ENCODE measurements at regions not wholly inside any gene's neighbourhood (a gene's known extent, or its start where the extent isn't known, plus 50 kb on each side); places are given as distances from the start of the nearest gene placed in this dataset.
A peak's percentile ranks its signal among the peaks of the same experiment; 100 is the strongest.
"Not testable (repeated sequence)": the region's sequence is repeated elsewhere in the genome, so short reads cannot be mapped to it uniquely, and the experiment has no call there.

DNA sequence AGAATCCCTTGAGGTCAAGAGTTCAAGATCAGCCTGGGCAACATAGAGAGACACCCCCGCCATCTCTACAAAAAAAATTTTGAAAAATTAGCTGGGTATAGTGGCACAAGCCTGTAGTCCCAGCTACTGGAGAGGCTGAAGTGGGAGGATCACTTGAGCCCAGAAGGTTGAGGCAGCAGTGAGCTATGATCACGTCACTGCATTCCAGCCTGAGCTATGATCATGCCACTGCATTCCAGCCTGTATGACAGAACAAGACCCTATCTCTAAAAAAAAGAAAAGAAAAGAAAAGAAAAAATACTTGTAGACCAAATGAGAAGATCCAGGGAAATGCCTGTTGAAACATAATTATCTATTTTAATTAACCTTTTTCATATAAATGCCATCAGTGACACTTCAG, 93.8 kb upstream of the MDM1 start:
- no peak for DNase-seq (ENCODE audit: low spot score)

DNA sequence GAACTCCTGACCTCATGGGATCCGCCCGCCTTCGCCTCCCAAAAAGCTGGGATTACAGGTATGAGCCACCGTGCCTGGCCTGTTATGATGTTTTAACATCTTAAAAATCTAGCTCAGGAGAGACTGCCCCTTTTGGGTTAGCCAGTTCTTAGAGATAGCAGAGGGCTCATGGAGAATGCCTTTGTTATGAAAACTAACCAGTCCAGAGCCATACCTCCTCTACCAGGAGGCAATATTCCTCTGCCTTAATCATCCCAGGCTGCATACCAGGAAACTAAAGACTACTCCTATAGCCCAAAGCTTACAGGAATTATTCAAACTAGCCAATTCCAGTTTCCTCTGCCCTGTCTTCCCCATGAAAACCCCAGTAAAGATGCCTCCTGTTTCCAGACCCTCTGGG, 96.0 kb upstream of the MDM1 start:
- no peak for DNase-seq (ENCODE audit: low spot score)

DNA sequence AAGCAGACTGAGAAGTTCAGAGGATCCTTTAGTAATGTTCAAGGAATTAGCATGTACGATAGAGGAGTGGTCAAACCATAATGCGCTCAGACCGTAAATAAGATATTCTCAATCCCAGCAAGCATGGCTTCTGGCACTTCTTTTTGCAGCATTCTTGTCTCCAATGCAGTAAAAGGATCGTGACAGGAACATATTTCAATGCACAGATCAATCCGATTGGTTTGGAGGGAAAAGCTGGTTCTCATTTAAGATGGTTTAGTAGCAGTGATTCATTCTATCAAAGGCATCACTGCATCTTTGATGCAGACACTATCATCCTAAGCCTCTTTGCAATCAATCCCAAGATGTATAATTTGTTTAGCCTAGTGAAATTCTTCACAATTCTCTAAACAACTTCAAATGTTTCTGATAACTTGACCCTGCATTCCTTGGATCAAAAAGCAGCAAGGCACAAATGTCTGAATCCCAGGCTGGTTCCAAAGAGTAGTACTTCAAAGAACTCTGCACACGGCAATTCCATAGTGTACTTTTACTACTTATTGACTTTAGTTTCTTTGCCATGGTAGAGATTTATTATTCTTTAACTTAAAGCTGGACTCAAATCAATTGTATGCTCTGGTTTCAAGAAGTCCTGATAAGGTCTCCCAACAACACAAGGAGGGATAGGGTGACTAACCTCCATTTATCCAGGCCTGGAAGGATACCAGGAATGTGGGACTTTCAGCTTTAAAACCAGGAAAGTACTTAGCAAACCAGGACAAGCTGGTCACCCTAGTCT, 96.8 kb upstream of the MDM1 start:
- no peak for DNase-seq (ENCODE audit: low spot score)

DNA sequence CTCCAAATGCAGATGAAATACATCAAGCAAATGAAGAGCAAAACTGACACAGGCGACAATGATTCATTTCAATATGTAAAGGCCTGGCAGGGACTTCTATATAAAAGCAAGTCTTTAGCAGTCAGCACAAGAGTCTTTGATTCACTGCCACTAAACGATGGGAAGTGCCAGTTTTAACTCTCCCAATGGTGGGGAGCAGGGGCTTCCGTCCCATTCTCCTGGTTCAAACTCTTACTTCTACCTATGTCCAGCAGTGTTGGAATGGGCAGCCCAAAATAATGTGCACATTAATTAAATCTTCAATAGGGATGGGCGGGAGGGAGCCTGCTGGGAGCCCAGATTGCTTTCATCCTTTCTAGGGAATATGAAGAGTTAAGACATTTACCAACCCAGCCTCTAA, 97.5 kb upstream of the MDM1 start:
- DNase-seq (ENCODE audit: low spot score): no peak

DNA sequence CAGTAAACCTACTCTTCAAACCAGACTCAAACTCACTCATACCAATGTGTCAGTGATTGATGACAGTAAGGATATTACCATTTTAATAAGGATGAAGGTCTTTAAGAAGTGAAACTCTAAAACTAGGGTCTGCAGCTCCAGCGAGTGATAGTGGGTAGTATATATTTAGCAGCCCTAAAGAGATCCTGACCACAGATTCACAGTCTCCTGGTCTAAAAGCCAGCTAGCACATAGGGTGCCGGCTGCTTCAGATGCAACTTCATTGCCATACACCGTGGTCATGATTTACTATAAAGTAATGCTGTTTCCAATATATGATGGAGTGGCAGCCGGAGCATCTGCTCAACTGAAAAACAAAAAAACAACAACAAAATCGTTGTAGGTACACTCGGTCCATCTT, 99.6 kb upstream of the MDM1 start:
- DNase-seq (ENCODE audit: low spot score): no peak

DNA sequence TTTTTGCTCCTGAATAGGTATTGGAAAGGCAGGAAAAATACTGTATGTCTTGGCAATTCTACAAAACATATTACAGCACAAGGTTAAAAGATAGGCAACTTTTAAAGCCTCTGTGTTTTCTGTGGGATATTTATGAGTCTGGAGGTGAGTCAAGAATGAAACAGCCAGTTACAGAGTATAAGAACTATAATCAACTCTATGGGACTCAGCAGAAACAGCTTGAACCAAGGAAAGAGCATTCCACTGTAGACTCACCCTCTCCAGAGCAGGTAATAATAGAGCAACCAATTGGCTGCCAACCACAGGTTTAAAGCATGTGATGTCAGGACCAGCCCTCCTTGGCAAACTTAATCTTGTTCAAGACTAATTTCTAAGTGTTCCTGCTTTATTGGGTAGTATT, 100.5 kb upstream of the MDM1 start:
- no peak for DNase-seq (ENCODE audit: low spot score)

DNA sequence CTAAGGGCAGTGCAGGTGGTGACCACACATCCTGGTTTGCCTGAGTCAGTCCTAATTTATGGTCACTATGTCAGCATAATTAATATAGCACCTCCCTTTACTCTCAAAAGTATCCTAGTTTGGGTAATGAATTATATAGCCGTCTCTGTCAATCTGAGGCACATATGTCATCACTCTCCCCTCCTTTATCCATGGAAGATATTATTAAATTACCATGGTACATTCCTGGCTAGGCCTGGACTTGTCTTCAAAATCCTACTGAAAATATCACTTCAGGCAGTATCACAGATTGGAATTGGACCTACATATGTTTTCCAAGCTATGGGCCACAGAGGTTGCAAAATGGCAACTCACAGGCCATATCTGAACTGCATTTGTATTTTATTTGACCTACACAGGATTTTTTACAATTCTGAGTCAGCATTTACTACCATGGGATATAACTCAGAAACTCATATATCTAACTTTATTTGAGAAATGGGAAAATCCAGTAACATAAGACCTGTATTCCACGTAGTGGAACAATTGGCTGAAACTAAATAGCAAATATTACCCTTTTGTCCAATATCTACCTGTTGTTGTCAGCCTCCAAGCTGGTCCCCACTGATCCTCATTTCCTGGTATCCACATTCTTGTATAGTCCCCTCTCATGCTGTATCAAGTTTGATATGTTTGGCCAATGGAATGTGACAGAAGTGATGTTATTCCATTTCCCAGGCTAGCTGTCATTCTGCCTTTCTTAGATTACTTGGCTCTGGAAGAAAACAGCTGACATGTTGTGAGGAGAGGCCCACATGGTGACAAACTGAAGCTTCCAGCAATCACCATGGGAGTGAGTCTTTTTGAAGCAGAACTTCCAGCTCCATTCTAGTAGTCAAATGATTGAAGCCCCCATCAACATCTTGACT, 102.5 kb upstream of the MDM1 start:
- DNase-seq (ENCODE audit: low spot score): no peak

DNA sequence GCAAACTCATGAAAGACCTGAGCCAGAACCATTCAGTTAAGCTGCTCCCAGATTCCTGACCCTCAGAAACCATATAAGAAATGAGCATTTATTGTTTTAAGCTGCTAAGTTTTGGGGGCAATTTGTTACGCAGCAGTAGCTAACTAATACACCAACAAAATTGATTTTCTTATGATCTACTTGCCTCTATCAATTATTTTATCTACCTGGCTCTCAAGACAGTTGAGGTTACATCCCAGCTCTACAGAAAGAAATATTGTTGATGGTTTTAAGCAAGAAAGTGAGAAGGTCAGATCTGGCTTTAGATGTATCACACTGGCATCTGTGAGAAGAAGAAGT, 103.1 kb upstream of the MDM1 start:
- DNase-seq (ENCODE audit: low spot score): no peak

DNA sequence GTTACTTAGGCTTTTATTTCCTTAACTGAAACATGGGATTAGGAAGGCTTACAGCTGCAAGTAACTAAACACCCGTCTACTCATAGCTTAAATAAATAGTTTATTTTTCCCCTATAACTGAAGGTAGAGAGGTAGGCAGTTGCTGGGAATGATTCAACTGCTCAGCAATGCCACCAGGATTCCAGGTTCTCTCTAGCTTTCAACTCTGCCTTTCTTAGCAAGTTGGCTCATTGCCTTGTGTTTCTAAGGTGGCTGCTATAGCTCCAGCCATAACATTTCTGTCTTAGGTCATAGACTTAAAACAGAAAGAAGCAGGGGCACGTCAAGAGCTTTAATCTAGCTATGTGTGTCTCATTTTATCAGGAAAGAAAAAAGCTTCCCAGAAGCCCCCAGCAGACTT, 103.7 kb upstream of the MDM1 start:
- no peak for DNase-seq (ENCODE audit: low spot score)

DNA sequence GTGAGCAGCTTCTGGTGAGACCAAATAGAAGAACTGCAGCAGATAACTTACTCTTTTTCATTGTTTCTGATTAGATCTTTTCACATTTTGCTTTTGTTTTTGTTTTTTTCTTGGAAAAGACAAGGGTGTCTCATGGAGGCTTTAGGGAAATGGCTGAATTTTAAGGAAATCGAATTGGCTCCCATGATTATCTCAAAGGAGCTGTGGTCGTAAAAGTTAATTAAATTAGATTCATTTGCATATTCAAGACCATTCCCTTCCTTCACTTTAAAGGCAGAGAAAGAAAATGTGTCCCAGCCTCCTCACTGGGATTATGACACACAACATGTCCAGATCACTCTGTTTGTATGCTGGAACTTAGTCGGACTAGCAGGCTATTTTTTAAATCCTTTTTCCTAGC, 106.4 kb upstream of the MDM1 start:
- no peak for DNase-seq (ENCODE audit: low spot score)

DNA sequence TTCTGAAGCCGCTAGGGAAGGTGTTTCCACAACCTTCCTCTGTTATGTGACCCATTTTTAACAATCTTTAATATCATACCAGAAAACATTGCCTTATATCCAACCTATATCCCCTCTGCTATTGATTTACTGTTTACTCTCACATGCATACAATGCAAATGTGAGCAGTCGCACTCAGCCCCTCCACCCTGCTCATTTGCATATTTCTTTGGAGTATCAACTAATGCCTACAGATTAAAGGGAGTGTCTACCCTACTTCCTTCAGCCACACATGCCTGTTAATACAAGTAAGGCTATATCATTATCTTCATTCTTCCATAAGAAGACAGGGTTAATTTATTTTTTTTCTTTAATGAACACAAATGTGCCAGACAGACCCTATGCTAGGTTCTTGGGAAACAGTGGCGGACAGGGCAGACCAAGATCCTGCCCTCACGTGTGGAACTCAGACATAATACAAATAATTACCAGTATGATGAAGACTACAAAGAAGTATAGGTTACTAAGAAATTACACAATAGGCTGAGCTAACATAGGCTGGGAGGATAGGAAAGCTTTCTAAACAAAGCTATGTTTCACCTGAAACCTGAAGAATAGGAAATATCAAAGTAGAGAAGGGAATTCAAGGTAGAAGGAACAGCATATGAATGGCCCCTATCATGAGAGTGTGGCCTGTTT, 107.3 kb upstream of the MDM1 start:
- no peak for DNase-seq (ENCODE audit: low spot score)

DNA sequence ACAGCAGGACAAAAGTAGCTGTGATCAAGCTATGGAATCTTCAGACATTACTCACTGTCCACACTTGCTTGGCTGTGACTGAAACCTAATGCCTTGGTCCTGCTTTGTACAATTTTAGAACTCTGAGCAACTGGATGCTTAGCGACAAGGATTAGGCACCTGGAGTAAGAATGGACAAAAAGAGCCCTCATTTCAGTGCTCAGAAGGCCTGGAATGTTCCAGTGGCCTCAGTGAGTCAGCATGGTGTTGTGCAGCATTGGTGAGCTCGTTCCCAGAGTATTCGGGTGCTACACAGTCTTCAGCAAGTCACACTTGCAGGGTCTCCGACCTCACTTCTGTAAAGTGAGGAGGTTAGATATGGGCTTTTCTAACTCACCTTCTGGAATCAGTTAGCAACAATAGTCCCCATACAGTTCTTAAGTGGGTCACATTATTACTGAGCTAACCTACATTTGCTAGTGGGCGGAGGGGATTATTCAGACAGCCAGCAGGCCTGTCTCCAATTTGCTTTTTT, 108.0 kb upstream of the MDM1 start:
- no peak for DNase-seq (ENCODE audit: low spot score)

DNA sequence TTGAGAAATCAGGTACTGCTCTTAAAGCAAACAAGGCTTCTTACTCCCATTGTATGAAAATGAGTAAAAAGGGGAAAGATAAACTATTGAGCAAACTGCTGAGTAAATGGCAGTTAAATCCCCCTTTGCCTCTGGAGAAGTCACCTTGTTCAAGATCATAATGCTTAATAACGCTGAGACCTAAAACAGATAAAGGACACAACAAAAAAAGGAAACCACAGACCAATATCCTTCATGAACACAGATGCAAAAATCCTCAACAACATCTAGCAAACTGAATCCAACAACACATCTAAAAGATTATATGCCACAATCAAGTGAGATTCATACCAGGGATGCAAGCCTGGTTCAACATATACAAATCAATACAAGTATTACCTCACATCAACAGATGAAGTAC, 109.0 kb upstream of the MDM1 start:
- no peak for DNase-seq (ENCODE audit: low spot score)

DNA sequence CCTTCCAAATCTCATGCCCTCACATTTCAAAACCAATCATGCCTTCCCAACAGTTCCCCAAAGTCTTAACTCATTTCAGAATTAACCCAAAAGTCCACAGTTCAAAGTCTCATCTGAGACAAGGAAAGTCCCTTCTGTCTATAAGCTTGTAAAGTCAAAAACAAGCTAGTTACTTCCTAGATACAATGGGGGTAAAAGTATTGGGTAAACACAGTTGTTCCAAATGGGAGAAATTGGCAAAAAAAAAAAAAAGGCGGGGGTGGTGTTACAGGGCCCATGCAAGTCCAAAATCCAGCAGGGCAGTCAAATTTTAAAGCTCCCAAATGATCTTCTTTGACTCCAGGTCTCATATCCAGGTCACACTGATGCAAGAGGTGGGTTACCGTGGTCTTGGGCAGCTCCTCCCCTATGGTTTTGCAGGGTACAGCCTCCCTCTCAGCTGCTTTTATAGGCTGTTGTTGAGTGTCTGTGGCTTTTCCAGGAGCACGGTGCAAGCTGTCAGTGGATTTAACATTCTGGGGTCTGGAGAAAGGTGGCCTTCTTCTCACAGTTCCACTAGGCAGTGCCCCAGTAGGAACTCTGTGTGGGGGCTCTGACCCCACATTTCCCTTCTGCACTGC, 110.3 kb upstream of the MDM1 start:
- DNase-seq (ENCODE audit: low spot score): not testable (repeated sequence)

DNA sequence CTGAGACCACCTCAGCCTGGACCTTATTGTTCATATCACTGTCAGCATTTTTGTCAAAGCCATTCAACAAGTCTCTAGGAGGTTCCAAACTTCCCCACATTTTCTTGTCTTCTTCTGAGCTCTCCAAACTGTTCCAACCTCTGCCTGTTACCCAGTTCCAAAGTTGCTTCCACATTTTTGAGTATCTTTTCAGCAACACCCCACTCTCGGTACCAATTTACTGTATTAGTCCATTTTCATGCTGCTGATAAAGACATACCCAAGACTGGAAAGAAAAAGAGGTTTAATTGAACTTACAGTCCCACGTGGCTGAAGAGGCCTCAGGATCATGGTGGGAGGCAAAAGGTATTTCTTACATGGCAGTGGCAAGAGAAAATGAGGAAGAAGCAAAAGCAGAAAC, 111.5 kb upstream of the MDM1 start:
- DNase-seq (ENCODE audit: low spot score): not testable (repeated sequence)

DNA sequence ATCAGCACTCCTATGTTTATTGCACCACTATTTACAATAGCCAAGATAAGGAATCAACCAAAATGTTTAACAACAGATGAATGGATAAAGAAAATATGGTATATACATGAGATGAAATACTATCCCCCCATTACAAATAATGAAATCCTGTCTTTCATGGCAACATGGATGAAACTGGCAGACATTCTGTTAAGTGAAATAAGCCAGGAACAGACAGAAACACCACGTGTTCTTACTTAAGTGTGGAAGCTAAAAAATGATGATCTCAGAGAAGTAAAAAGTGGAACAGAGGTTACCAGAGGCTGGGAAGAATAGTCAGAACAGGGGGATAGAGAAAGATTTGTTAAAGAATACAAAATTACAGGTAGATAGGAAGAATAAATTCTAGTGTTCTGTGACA, 113.7 kb upstream of the MDM1 start:
- no peak for DNase-seq (ENCODE audit: low spot score)

DNA sequence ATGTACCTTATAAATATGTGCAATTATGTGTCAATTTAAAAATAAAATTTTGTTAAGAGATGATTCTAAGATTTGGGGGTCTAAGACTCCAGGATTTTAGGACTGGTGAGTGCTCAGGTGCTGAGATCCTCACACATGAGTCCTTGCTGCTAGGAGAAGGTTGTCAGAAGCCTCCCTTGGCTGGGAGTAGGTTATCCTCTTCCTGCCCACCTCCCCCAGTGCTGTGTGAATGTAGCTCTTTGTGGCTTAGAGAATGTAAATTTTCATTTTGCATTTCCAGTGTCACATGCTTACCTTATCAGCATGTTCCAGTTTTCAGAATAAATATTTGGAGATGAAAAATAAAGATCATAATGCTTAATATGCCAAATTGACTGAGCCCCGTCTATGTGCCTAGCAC, 114.2 kb upstream of the MDM1 start:
- DNase-seq (ENCODE audit: low spot score): no peak

DNA sequence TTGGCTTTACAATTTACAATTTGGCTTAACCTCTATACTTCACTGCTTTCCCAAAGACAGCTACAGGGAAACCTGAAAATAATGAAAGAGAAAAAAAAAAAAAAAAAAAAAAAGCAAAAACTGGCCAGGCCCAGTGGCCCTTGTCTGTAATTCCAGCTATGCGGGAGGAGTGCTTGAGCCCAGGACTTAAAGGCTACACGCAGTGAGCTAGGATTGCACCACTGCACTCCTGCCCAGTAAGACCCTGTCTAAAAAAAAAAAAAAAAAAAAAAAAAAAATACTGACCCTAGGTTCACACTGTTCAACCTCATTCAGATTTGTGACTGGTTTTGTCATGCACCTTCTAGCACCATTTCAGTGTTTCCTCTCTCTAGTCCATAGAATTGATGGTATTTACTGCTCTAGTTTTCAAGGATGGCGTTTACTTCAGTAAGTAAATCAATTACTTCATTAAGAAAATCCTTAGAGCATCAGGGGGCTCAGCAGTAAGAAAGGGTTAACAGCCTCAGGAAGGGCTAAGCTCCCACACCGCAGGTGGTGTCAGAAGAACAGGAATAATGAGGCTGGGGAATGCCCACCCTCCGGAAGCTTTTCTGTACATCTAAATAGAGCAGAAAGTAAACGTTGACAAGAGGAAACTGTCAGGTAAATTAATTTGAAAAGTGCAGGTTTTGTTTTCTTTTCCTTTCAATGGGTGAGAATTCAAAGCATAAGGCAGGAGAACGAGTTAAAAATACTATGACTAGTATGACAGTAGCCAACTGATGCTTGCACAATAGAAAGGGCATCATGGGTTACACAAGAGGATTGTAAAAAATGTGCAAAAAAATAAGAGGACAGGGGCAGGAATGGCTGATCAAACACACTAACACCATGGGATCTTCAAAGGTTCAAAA, 115.0 kb upstream of the MDM1 start:
- DNase-seq (ENCODE audit: low spot score): peak; percentile 8

DNA sequence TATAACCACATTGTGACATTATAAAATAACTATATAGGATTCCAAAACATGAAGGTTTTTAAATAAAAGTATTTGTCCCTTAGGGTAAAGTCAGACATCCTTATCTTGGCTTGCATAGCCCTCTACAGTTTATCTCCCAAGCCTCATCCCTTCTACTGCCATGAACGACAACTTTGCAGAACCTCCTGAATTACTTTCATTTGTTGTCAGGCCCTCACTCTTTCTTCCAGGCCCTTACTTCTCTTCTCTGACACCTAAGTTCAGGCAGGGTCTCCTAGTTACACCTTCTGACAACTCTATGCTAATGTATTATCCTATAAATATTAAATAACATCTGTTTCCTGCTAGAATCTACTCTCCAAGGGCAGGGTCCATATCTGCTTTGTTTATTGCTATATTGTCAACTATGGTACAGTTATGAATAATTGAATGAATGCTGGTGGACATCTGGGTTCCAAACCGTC, 115.7 kb upstream of the MDM1 start:
- DNase-seq (ENCODE audit: low spot score): no peak

DNA sequence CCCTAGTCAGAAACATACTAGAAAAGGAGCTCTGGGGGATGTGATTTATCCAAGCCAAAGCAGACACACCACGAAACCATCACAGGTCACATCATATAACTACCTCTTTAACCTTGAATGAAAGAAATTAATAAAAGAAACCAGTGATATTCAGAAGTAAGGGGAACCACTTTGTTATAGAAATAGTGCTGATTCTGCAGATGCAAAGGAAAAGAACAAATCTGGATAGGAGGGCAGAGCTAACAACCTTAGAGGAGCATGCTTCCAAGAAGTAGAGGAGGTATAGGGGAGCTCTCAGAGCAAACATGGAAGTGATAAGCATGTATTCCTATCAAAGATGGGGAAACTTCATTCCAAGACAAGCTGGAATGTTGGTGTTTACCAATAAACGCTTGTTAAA, 117.0 kb upstream of the MDM1 start:
- no peak for DNase-seq (ENCODE audit: low spot score)

DNA sequence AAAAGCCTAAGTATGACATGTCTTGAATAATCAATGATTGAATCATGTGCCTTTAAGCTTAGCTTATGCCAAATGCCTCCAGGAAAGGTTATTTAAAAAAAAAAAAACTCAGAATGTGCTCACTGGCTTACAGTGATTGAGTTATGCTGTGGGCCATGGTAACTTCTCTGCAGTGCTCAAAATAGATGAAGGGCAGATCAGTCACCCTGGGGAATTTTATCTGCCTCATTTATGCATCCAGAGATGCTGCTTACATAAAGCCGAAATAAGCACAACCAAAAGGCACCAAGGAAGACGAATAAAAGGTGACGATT, 118.7 kb upstream of the MDM1 start:
- DNase-seq (ENCODE audit: low spot score): no peak
